ENCODE measurements at regions not wholly inside any gene's neighbourhood (a gene's known extent, or its start where the extent isn't known, plus 50 kb on each side); places are given as distances from the start of the nearest gene placed in this dataset.

DNA sequence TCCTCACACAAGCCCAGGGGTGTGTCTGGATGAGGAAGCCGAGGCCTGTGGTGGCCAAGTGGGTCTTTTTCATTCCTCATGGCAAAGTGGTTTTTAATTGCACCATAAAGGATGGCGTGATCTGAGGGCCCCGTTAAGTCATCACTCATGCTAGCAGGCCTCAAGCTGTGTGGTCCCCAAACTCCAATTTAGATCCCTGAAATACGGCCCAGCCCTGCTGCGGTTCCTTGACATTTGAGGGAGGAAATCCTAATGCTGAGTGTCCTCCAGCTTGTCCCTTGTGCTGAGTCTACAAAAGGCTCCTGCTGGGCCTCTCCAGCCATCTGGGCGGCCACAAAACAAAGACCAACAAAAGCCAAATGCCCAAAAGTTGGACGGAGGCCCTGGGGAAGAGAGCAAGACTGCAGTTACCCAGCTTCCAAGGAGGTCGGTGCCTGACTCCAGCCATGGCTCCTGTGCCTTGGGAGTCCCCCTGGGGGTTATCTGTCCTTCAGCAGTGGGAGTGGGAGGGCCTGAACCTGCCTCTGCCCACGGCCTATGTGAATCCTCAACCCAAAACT, 162.3 kb upstream of the PDE10A start:
- no peak for ATAC-seq (ENCODE audit: insufficient read depth, low FRiP score)
- TF ChIP-seq, protein P1, sequence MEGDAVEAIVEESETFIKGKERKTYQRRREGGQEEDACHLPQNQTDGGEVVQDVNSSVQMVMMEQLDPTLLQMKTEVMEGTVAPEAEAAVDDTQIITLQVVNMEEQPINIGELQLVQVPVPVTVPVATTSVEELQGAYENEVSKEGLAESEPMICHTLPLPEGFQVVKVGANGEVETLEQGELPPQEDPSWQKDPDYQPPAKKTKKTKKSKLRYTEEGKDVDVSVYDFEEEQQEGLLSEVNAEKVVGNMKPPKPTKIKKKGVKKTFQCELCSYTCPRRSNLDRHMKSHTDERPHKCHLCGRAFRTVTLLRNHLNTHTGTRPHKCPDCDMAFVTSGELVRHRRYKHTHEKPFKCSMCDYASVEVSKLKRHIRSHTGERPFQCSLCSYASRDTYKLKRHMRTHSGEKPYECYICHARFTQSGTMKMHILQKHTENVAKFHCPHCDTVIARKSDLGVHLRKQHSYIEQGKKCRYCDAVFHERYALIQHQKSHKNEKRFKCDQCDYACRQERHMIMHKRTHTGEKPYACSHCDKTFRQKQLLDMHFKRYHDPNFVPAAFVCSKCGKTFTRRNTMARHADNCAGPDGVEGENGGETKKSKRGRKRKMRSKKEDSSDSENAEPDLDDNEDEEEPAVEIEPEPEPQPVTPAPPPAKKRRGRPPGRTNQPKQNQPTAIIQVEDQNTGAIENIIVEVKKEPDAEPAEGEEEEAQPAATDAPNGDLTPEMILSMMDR (IDR thresholded peaks at IDR 0.05; ENCODE audit: control extremely low read depth, extremely low read depth), result no peak
- H3K4me3 ChIP-seq, result no peak overlapping the region
- 82 to 86% methylated on average over 9 of the region's 9 CpGs for WGBS, 2 donors
- DNase-seq, result no peak
- no peaks in the 10 kb centered on the region for H3K36me3 ChIP-seq (ENCODE audit: control insufficient read depth in 4 of 4, insufficient read depth in 4 of 4, low read length in 4 of 4)
- no peak overlapping the region for H3K27ac ChIP-seq (ENCODE audit: low read depth in 1 of 2, low read length in 1 of 2)
- no peak overlapping the region for H3K9ac ChIP-seq (ENCODE audit: insufficient read depth in 1 of 2, low read length in 2 of 2)
- no peaks in the 10 kb centered on the region for H3K4me1 ChIP-seq (ENCODE audit: control insufficient read depth in 5 of 5, insufficient read depth in 5 of 5, low read length in 5 of 5)
- H3K9me3 ChIP-seq (ENCODE audit: control insufficient read depth in 4 of 4, insufficient read depth in 3 of 4, low read length in 3 of 4), result no peaks in the 10 kb centered on the region
- H3K27me3 ChIP-seq (ENCODE audit: control insufficient read depth in 3 of 3, insufficient read depth in 3 of 3, low read length in 2 of 3), result peaks cover 0 to 10% (median 2%) of the 10 kb centered on the region in 3 donors

DNA sequence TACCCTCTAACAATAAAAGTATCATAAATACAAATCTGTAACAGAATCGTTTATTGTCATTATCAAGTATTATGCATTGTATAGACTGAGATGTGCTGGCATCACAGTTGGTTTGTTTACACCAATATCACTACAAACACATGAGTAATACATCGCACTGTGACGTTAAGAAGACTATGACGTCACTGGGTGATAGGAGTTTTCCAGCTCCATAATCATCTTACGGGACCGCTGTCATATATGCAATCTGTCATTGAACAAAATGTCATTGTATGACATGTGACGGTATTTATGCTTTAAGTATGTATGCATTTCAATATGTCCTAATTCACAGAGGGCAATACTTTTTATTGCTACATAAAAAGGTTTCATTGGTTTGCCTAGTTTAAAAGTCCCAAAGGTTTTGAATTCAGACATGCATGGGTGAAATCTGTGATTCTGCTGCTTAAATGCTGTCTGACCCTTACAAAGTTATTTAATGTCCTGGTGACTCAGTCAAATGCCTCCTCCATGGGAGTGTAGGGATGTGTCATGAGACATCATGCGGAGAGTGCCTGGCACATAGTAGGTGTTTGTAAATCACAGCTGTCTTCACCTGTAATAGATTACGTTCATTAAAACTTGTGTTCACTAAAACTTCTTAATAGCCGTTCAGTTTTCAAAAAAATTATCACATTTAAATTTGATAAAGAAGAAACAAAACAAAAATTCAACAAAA, 160.7 kb upstream of the PDE10A start:
- ATAC-seq (ENCODE audit: insufficient read depth, low FRiP score) (no peak), DNase-seq (no peak)
- Histone ChIP-seq H3K4me1 (ENCODE audit: control insufficient read depth in 5 of 5, insufficient read depth in 5 of 5, low read length in 5 of 5) (no peaks in the 10 kb centered on the region), H3K4me3 (no peak overlapping the region), H3K27ac (ENCODE audit: low read depth in 1 of 2, low read length in 1 of 2) (no peak overlapping the region), H3K27me3 (ENCODE audit: control insufficient read depth in 3 of 3, insufficient read depth in 3 of 3, low read length in 2 of 3) (peaks cover 0 to 25% (median 12%) of the 10 kb centered on the region in 3 donors), H3K9ac (ENCODE audit: insufficient read depth in 1 of 2, low read length in 2 of 2) (no peak overlapping the region), H3K36me3 (ENCODE audit: control insufficient read depth in 4 of 4, insufficient read depth in 4 of 4, low read length in 4 of 4) (no peaks in the 10 kb centered on the region), H3K9me3 (ENCODE audit: control insufficient read depth in 4 of 4, insufficient read depth in 3 of 4, low read length in 3 of 4) (no peaks in the 10 kb centered on the region)
- WGBS, 2 donors, result 95% methylated on average over 10 of the region's 10 CpGs
- TF ChIP-seq, protein P1 (IDR thresholded peaks at IDR 0.05; ENCODE audit: control extremely low read depth, extremely low read depth), result no peak

DNA sequence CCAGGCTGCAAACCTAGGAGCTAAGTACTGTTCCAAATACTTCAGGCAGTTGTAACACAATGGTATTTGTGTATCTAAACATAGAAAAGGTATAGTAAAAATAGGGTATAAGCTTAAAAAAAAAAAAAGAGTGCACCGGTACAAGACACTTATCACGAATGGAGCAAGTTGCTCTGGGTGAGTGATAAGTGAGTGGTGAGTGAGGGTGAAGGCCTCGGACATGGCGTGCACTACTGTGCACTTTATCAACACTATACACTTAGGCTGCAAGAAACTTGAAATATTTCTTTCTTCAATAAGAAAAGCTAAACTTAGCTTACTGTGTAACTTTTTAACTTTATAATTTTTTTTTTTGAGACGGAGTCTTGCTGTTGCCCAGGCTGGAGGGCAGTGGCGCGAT, 159.5 kb upstream of the PDE10A start:
- WGBS, 2 donors, result 89 to 93% methylated on average over 7 of the region's 7 CpGs
- no peak overlapping the region for H3K27ac ChIP-seq (ENCODE audit: low read depth in 1 of 2, low read length in 1 of 2)
- no peaks in the 10 kb centered on the region for H3K36me3 ChIP-seq (ENCODE audit: control insufficient read depth in 4 of 4, insufficient read depth in 4 of 4, low read length in 4 of 4)
- H3K4me1 ChIP-seq (ENCODE audit: control insufficient read depth in 5 of 5, insufficient read depth in 5 of 5, low read length in 5 of 5), result no peaks in the 10 kb centered on the region
- no peak for DNase-seq
- ATAC-seq (ENCODE audit: insufficient read depth, low FRiP score), result no peak
- H3K27me3 ChIP-seq (ENCODE audit: control insufficient read depth in 3 of 3, insufficient read depth in 3 of 3, low read length in 2 of 3), result peaks cover 0 to 38% (median 24%) of the 10 kb centered on the region in 3 donors
- TF ChIP-seq, protein P1 (IDR thresholded peaks at IDR 0.05; ENCODE audit: control extremely low read depth, extremely low read depth), result no peak
- H3K9ac ChIP-seq (ENCODE audit: insufficient read depth in 1 of 2, low read length in 2 of 2), result no peak overlapping the region
- no peak overlapping the region for H3K4me3 ChIP-seq
- no peaks in the 10 kb centered on the region for H3K9me3 ChIP-seq (ENCODE audit: control insufficient read depth in 4 of 4, insufficient read depth in 3 of 4, low read length in 3 of 4)
